ENCODE measurements at regions not wholly inside any gene's neighbourhood (a gene's known extent, or its start where the extent isn't known, plus 50 kb on each side); places are given as distances from the start of the nearest gene placed in this dataset.

- TF ChIP-seq REST (IDR thresholded peaks at IDR 0.05) (no peak), BCL3 (IDR thresholded peaks at IDR 0.05) (no peak), MAX (IDR thresholded peaks at IDR 0.05) (no peak), POLR2A (IDR thresholded peaks at IDR 0.05; ENCODE audit: low read length) (no peak), CTCF (IDR thresholded peaks at IDR 0.05) (no peak), MAFK (IDR thresholded peaks at IDR 0.05; ENCODE audit: partially characterized antibody) (no peak), GATA3 (IDR thresholded peaks at IDR 0.05; ENCODE audit: borderline replicate concordance) (no peak), ELK1 (IDR thresholded peaks at IDR 0.05; ENCODE audit: low read depth, low read length) (no peak), NFE2L2 (conservative IDR thresholded peaks at IDR 0.05; ENCODE audit: low read length) (no peak), MYC (IDR thresholded peaks at IDR 0.05; ENCODE audit: borderline replicate concordance, low read length) (no peak), HOXB13 (CRISPR knock-in tag; IDR thresholded peaks at IDR 0.05; ENCODE audit: low read depth) (no peak), NR3C1 (IDR thresholded peaks at IDR 0.05) (no peak), USF2 (IDR thresholded peaks at IDR 0.05) (no peak), PBX3 (IDR thresholded peaks at IDR 0.05) (no peak)
Measured at GRCh38 chr7:84425702-84426259, 231.2 kb upstream of the SEMA3A start.
